ENCODE measurements at regions not wholly inside any gene's neighbourhood (a gene's known extent, or its start where the extent isn't known, plus 50 kb on each side); places are given as distances from the start of the nearest gene placed in this dataset.

- TF ChIP-seq, protein P1, sequence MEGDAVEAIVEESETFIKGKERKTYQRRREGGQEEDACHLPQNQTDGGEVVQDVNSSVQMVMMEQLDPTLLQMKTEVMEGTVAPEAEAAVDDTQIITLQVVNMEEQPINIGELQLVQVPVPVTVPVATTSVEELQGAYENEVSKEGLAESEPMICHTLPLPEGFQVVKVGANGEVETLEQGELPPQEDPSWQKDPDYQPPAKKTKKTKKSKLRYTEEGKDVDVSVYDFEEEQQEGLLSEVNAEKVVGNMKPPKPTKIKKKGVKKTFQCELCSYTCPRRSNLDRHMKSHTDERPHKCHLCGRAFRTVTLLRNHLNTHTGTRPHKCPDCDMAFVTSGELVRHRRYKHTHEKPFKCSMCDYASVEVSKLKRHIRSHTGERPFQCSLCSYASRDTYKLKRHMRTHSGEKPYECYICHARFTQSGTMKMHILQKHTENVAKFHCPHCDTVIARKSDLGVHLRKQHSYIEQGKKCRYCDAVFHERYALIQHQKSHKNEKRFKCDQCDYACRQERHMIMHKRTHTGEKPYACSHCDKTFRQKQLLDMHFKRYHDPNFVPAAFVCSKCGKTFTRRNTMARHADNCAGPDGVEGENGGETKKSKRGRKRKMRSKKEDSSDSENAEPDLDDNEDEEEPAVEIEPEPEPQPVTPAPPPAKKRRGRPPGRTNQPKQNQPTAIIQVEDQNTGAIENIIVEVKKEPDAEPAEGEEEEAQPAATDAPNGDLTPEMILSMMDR (conservative IDR thresholded peaks at IDR 0.05; ENCODE audit: low read depth in 2 of 2) = no peak
Measured at GRCh38 chrX:33784548-33784947, 347.6 kb downstream of the FAM47A start (continued).

GRCh38 chrX:33741807-33742206 lies 390.3 kb downstream of the FAM47A start:
- H3K36me3 ChIP-seq (ENCODE audit: insufficient read depth) = no peaks in the 10 kb centered on the region
- H2AFZ ChIP-seq = no peak overlapping the region; the same call in 1 of the 2 replicates
- H3F3A ChIP-seq (replicated peaks; ENCODE audit: low read depth) = no peaks in the 10 kb centered on the region
- H3K27ac Mint-ChIP-seq = no peak overlapping the region
- no peaks in the 10 kb centered on the region; the same call in 1 of the 3 replicates for H3K4me1 Mint-ChIP-seq
- no peaks in the 10 kb centered on the region for H3K9me2 ChIP-seq (ENCODE audit: insufficient read depth)
- no peaks in the 10 kb centered on the region for H4K20me1 ChIP-seq (replicated peaks; ENCODE audit: insufficient read depth)
- H3K4me3 Mint-ChIP-seq = no peak overlapping the region
- H3K27me3 ChIP-seq (ENCODE audit: insufficient read depth) = no peaks in the 10 kb centered on the region
- H3K36me3 Mint-ChIP-seq (ENCODE audit: low read depth) = 0 out of 3 replicates have a peak, but pooled peaks cover 4% of the 10 kb centered on the region
- TF ChIP-seq NANOG (IDR thresholded peaks at IDR 0.05; ENCODE audit: borderline replicate concordance) = no peak
- TF ChIP-seq, protein P1 (conservative IDR thresholded peaks at IDR 0.05; ENCODE audit: low read depth in 2 of 2) = peak; percentile 27 to 43
- no peak overlapping the region for H3K27ac ChIP-seq (ENCODE audit: low read depth)
- peak; percentile 30 for DNase-seq (ENCODE audit: low spot score)
- no peak overlapping the region for H3K4me3 ChIP-seq
- no peaks in the 10 kb centered on the region; the same call in 2 of the 3 replicates for H3K9me3 Mint-ChIP-seq
- H3K79me2 ChIP-seq (replicated peaks; ENCODE audit: insufficient read depth) = no peaks in the 10 kb centered on the region
- H3K4me2 ChIP-seq = no peak overlapping the region
- no peak; the same call in 1 of the 3 replicates for ATAC-seq
- H3K27me3 Mint-ChIP-seq (ENCODE audit: insufficient read depth, low read depth, poor library complexity) = no peaks in the 10 kb centered on the region
- H3K4me1 ChIP-seq (ENCODE audit: insufficient read depth) = no peaks in the 10 kb centered on the region

GRCh38 chrX:33735182-33735581 lies 396.9 kb downstream of the FAM47A start:
- Histone ChIP-seq H3K4me3 (no peak overlapping the region), H3F3A (replicated peaks; ENCODE audit: low read depth) (no peaks in the 10 kb centered on the region), H3K36me3 (ENCODE audit: insufficient read depth) (no peaks in the 10 kb centered on the region), H3K79me2 (replicated peaks; ENCODE audit: insufficient read depth) (no peaks in the 10 kb centered on the region), H3K4me1 (ENCODE audit: insufficient read depth) (no peaks in the 10 kb centered on the region), H3K27me3 (ENCODE audit: insufficient read depth) (no peaks in the 10 kb centered on the region), H3K9me2 (ENCODE audit: insufficient read depth) (no peaks in the 10 kb centered on the region), H2AFZ (no peak overlapping the region), H3K27ac (ENCODE audit: low read depth) (no peak overlapping the region), H3K4me2 (no peak overlapping the region), H4K20me1 (replicated peaks; ENCODE audit: insufficient read depth) (no peaks in the 10 kb centered on the region)
- H3K9me3 Mint-ChIP-seq = no peaks in the 10 kb centered on the region
- no peaks in the 10 kb centered on the region for H3K27me3 Mint-ChIP-seq (ENCODE audit: insufficient read depth, low read depth, poor library complexity)
- ATAC-seq (no peak), DNase-seq (ENCODE audit: low spot score) (no peak)
- H3K27ac Mint-ChIP-seq = no peak overlapping the region
- H3K4me3 Mint-ChIP-seq = no peak overlapping the region
- no peaks in the 10 kb centered on the region; the same call in 2 of the 3 replicates for H3K4me1 Mint-ChIP-seq
- no peaks in the 10 kb centered on the region for H3K36me3 Mint-ChIP-seq (ENCODE audit: low read depth)
- TF ChIP-seq POLR2AphosphoS5 (IDR thresholded peaks at IDR 0.05; ENCODE audit: low read depth) (no peak), EZH2phosphoT487 (IDR thresholded peaks at IDR 0.05; ENCODE audit: unreplicated experiment) (no peak)
- TF ChIP-seq, protein P1 (conservative IDR thresholded peaks at IDR 0.05; ENCODE audit: low read depth in 2 of 2) = no peak
- TF ChIP-seq, protein P2, sequence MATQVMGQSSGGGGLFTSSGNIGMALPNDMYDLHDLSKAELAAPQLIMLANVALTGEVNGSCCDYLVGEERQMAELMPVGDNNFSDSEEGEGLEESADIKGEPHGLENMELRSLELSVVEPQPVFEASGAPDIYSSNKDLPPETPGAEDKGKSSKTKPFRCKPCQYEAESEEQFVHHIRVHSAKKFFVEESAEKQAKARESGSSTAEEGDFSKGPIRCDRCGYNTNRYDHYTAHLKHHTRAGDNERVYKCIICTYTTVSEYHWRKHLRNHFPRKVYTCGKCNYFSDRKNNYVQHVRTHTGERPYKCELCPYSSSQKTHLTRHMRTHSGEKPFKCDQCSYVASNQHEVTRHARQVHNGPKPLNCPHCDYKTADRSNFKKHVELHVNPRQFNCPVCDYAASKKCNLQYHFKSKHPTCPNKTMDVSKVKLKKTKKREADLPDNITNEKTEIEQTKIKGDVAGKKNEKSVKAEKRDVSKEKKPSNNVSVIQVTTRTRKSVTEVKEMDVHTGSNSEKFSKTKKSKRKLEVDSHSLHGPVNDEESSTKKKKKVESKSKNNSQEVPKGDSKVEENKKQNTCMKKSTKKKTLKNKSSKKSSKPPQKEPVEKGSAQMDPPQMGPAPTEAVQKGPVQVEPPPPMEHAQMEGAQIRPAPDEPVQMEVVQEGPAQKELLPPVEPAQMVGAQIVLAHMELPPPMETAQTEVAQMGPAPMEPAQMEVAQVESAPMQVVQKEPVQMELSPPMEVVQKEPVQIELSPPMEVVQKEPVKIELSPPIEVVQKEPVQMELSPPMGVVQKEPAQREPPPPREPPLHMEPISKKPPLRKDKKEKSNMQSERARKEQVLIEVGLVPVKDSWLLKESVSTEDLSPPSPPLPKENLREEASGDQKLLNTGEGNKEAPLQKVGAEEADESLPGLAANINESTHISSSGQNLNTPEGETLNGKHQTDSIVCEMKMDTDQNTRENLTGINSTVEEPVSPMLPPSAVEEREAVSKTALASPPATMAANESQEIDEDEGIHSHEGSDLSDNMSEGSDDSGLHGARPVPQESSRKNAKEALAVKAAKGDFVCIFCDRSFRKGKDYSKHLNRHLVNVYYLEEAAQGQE (IDR thresholded peaks at IDR 0.05; ENCODE audit: unreplicated experiment) = no peak
